Vagina (tissue), 2 donors: ENCODE measurements at regions not wholly inside any gene's neighbourhood (a gene's known extent, or its start where the extent isn't known, plus 50 kb on each side); places are given as distances from the start of the nearest gene placed in this dataset.

Experiments used
- POLR2AphosphoS5 ChIP-seq, 2 donors: sonication (generic); formaldehyde crosslinking; IDR thresholded peaks; one replicate each; pipeline ENCODE4 v1.9.0; 2017; ENCODE audit warnings: antibody characterized with exemption in 2 of 2, mild to moderate bottlenecking in 2 of 2, low read depth in 1 of 2; ENCODE audit not compliant: insufficient read depth in 1 of 2
- TF ChIP-seq, protein P1 (sequence below), 3 experiments: fragments of 450-650 bp in 2 of 3; fragments of 200-600 bp in 1 of 3; sonication (generic) in 1 of 3; IDR thresholded peaks; one replicate each; pipeline ENCODE4 v1.5.1; 2017 to 2019; ENCODE audit warnings: antibody characterized with exemption in 3 of 3, mild to moderate bottlenecking in 2 of 3, moderate library complexity in 2 of 3

DNA sequence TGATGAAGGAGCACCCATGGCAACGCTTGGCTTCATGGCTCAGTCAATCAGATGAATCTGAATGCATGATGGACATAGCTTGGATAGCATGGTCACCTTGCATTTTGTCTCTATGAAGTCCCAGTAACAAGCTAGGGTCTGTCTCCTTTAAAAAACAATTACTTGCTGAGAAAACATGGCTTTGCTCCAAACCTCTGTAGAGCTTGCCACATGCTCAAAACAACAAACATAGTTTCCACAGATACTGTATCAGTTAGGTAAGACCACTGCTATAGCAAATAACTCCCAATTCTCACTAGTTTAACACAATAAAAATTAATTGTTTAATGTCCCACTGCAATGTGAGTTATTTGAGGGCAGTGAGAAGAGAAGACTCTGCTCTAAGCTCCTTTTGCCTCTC lies 401.0 kb downstream of the IRS1 start:
- TF ChIP-seq, protein P1, sequence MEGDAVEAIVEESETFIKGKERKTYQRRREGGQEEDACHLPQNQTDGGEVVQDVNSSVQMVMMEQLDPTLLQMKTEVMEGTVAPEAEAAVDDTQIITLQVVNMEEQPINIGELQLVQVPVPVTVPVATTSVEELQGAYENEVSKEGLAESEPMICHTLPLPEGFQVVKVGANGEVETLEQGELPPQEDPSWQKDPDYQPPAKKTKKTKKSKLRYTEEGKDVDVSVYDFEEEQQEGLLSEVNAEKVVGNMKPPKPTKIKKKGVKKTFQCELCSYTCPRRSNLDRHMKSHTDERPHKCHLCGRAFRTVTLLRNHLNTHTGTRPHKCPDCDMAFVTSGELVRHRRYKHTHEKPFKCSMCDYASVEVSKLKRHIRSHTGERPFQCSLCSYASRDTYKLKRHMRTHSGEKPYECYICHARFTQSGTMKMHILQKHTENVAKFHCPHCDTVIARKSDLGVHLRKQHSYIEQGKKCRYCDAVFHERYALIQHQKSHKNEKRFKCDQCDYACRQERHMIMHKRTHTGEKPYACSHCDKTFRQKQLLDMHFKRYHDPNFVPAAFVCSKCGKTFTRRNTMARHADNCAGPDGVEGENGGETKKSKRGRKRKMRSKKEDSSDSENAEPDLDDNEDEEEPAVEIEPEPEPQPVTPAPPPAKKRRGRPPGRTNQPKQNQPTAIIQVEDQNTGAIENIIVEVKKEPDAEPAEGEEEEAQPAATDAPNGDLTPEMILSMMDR (IDR thresholded peaks at IDR 0.05), result no peak
- no peak for TF ChIP-seq POLR2AphosphoS5 (IDR thresholded peaks at IDR 0.05; ENCODE audit: insufficient read depth in 1 of 2, low read depth in 1 of 2)
